ENCODE measurements at regions not wholly inside any gene's neighbourhood (a gene's known extent, or its start where the extent isn't known, plus 50 kb on each side); places are given as distances from the start of the nearest gene placed in this dataset.

GRCh38 chr1:221794079-221794670, 52.3 kb upstream of the DUSP10 start:
- no peak for TF ChIP-seq SP1 (IDR thresholded peaks at IDR 0.05)
- TF ChIP-seq ELF4 (IDR thresholded peaks at IDR 0.05) = no peak
- no peak for TF ChIP-seq L3MBTL2 (conservative IDR thresholded peaks at IDR 0.05)
- TF ChIP-seq FOXM1 (IDR thresholded peaks at IDR 0.05; ENCODE audit: borderline replicate concordance) = no peak
- no peak for TF ChIP-seq SUZ12 (IDR thresholded peaks at IDR 0.05)
- TF ChIP-seq HDGF (IDR thresholded peaks at IDR 0.05; ENCODE audit: borderline replicate concordance) = no peak
- TF ChIP-seq NFRKB (IDR thresholded peaks at IDR 0.05) = no peak
- TF ChIP-seq BHLHE40 (IDR thresholded peaks at IDR 0.05; ENCODE audit: borderline replicate concordance) = no peak
